ENCODE measurements at regions not wholly inside any gene's neighbourhood (a gene's known extent, or its start where the extent isn't known, plus 50 kb on each side); places are given as distances from the start of the nearest gene placed in this dataset.

GRCh38 chr5:58138791-58139190, 321.1 kb downstream of the PLK2 start:
- TF ChIP-seq POLR2A (IDR thresholded peaks at IDR 0.05) (no peak), CTCF (IDR thresholded peaks at IDR 0.05) (no peak), POLR2AphosphoS5 (IDR thresholded peaks at IDR 0.05) (no peak)
- intact Hi-C loops (cut with DNase I) = no loop called here
- no peaks in the 10 kb centered on the region for H3K27me3 ChIP-seq (replicated peaks; ENCODE audit: insufficient read depth)
- WGBS = 89% methylated on average over 2 of the region's 2 CpGs
- no peak overlapping the region for H3K27ac ChIP-seq
- H3K9me3 ChIP-seq = no peaks in the 10 kb centered on the region
- no peaks in the 10 kb centered on the region for H3K36me3 ChIP-seq
- no peak overlapping the region for H3K4me3 ChIP-seq
- no peaks in the 10 kb centered on the region for H3K4me1 ChIP-seq (replicated peaks)
- DNase-seq (ENCODE audit: low spot score) = no peak

GRCh38 chr5:58136406-58136805, 323.5 kb downstream of the PLK2 start:
- TF ChIP-seq POLR2AphosphoS5 (IDR thresholded peaks at IDR 0.05) = no peak
- 86% methylated on average over 5 of the region's 5 CpGs for WGBS
- DNase-seq (ENCODE audit: low spot score) = no peak
- intact Hi-C loops (cut with DNase I) = no loop called here
- Histone ChIP-seq H3K4me1 (replicated peaks) (no peaks in the 10 kb centered on the region), H3K9me3 (no peaks in the 10 kb centered on the region), H3K4me3 (no peak overlapping the region), H3K27me3 (replicated peaks; ENCODE audit: insufficient read depth) (no peaks in the 10 kb centered on the region), H3K27ac (no peak overlapping the region), H3K36me3 (no peaks in the 10 kb centered on the region)

GRCh38 chr5:58135571-58136335, 324.1 kb downstream of the PLK2 start:
- H3K4me3 ChIP-seq = no peak overlapping the region
- H3K9me3 ChIP-seq = no peaks in the 10 kb centered on the region
- no peaks in the 10 kb centered on the region for H3K4me1 ChIP-seq (replicated peaks)
- H3K27ac ChIP-seq = no peak overlapping the region
- H3K36me3 ChIP-seq = no peaks in the 10 kb centered on the region
- WGBS = 78% methylated on average over 5 of the region's 5 CpGs
- DNase-seq (ENCODE audit: low spot score) = no peak
- intact Hi-C loops (cut with DNase I) = no loop called here
- H3K27me3 ChIP-seq (replicated peaks; ENCODE audit: insufficient read depth) = no peaks in the 10 kb centered on the region
- TF ChIP-seq POLR2A (IDR thresholded peaks at IDR 0.05) (no peak), POLR2AphosphoS5 (IDR thresholded peaks at IDR 0.05) (no peak), CTCF (IDR thresholded peaks at IDR 0.05) (no peak)

- Histone ChIP-seq H3K9me3 (no peaks in the 10 kb centered on the region), H3K27me3 (replicated peaks; ENCODE audit: insufficient read depth) (no peaks in the 10 kb centered on the region), H3K4me1 (replicated peaks) (no peaks in the 10 kb centered on the region), H3K4me3 (no peak overlapping the region), H3K27ac (no peak overlapping the region), H3K36me3 (no peaks in the 10 kb centered on the region)
- intact Hi-C loops (cut with DNase I) = no loop called here
- TF ChIP-seq POLR2AphosphoS5 (IDR thresholded peaks at IDR 0.05) = no peak
- no peak for TF ChIP-seq POLR2A (IDR thresholded peaks at IDR 0.05)
- no peak for TF ChIP-seq CTCF (IDR thresholded peaks at IDR 0.05)
- no peak for DNase-seq (ENCODE audit: low spot score)
- 18% methylated on average over 5 of the region's 5 CpGs for WGBS
These were observed 326.1 kb downstream of the PLK2 start for GRCh38 chr5:58133631-58134296.

- Histone ChIP-seq H3K36me3 (no peaks in the 10 kb centered on the region), H3K27ac (no peak overlapping the region), H3K4me1 (replicated peaks) (no peaks in the 10 kb centered on the region), H3K4me3 (no peak overlapping the region), H3K27me3 (replicated peaks; ENCODE audit: insufficient read depth) (no peaks in the 10 kb centered on the region), H3K9me3 (no peaks in the 10 kb centered on the region)
- no peak for DNase-seq (ENCODE audit: low spot score)
- TF ChIP-seq CTCF (IDR thresholded peaks at IDR 0.05) (no peak), POLR2A (IDR thresholded peaks at IDR 0.05) (no peak), POLR2AphosphoS5 (IDR thresholded peaks at IDR 0.05) (no peak)
- intact Hi-C loops (cut with DNase I) = no loop called here
- WGBS = 78% methylated on average over 7 of the region's 7 CpGs
These were observed 326.7 kb downstream of the PLK2 start for GRCh38 chr5:58133216-58133615.
